SU-DHL-6 (cell line): ENCODE measurements at regions not wholly inside any gene's neighbourhood (a gene's known extent, or its start where the extent isn't known, plus 50 kb on each side); places are given as distances from the start of the nearest gene placed in this dataset.

Experiments
- CTCF ChIP-seq: fragments of 200-600 bp; sonication (generic); IDR thresholded peaks from one replicate; pipeline ENCODE4 v1.5.1; 2017; ENCODE audit warnings: antibody characterized with exemption, mild to moderate bottlenecking, low read length, moderate library complexity; ENCODE audit not compliant: insufficient read depth, poor library complexity, severe bottlenecking
- EZH2phosphoT487 ChIP-seq: fragments of 200-600 bp; sonication (generic), shearing (Covaris generic); conservative IDR thresholded peaks from 2 replicates; pipeline ENCODE4 v1.6.1; 2018; ENCODE audit warnings: mild to moderate bottlenecking, antibody characterized with exemption, low read length, moderate library complexity, mixed read lengths

- TF ChIP-seq CTCF: no peak
- no peak for TF ChIP-seq EZH2phosphoT487
Measured at GRCh38 chr2:145501920-145502319, 982.0 kb upstream of the ZEB2 start.
